Fibroblast of lung (primary cell): ENCODE measurements at regions not wholly inside any gene's neighbourhood (a gene's known extent, or its start where the extent isn't known, plus 50 kb on each side); places are given as distances from the start of the nearest gene placed in this dataset.

Experiments used
- CTCF ChIP-seq, 2 donors: IDR thresholded peaks in 1 of 2; conservative IDR thresholded peaks in 1 of 2; 1 replicate in 1 of 2; 2 replicates in 1 of 2; pipeline ENCODE4 v1.5.1; 2011 to 2012; ENCODE audit warnings: low read length in 2 of 2, control low read depth in 1 of 2, inconsistent platforms in 1 of 2, low read depth in 1 of 2, mild to moderate bottlenecking in 1 of 2
- EZH2 ChIP-seq: IDR thresholded peaks from 2 replicates; pipeline ENCODE4 v1.5.1; 2012; ENCODE audit warnings: low read length, control low read depth, mild to moderate bottlenecking; ENCODE audit errors: missing control alignments

DNA sequence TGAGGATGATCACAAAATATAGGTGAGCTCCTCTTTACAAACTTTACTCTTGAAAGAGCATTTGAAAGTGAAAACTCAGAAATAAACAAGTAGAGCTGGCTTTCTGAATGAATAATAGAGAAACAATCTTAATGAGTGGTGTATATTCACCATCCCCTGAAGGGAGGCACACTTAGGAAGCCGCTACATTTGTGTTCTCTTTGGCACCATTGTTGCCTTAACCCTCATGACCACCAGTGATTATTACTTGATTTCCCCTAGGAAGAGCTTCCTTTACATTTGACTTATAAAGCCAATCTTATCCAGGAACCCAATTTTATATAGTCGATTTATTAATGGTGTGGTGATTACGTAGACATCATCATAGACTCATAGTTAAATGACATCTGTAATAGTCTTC is 883.9 kb downstream of the TBL1XR1 start:
- no peak for TF ChIP-seq CTCF (conservative IDR thresholded peaks at IDR 0.05 in 1 of 2, IDR thresholded peaks at IDR 0.05 in 1 of 2; ENCODE audit: low read depth in 1 of 2, low read length in 2 of 2)
- TF ChIP-seq EZH2, result no peak
